GM12878 (cell line): ENCODE measurements at regions not wholly inside any gene's neighbourhood (a gene's known extent, or its start where the extent isn't known, plus 50 kb on each side); places are given as distances from the start of the nearest gene placed in this dataset.

Experiments
- ATAC-seq: fragments of 200-7000 bp; cut with Tn5 transposase; 3 replicates; pipeline ENCODE4 v1.9.1; 2020; ENCODE audit warnings: mild to moderate bottlenecking, moderate library complexity
- BruUV-seq: library from RNA; stranded (reverse); fragments of 400-500 nt; replicated peaks from 2 replicates; lab custom pipeline; 2021; lab: Mats Ljungman, UMichigan
- CTCF ChIA-PET: fragments of 300-600 bp; sonication (Branson Sonifier 250); formaldehyde crosslinking; extraction: SDS; loops from one replicate; lab custom pipeline; 2021; ENCODE audit warnings: inconsistent platforms; lab: Yijun Ruan, JAX
- POLR2A ChIA-PET: fragments of 350-600 bp; formaldehyde crosslinking; extraction: SDS; loops from one replicate; lab custom pipeline; 2021; ENCODE audit warnings: inconsistent platforms; lab: Charles Lee
- RAD21 ChIA-PET: fragments of 300-600 bp; sonication (Branson Sonifier 250); formaldehyde crosslinking; loops from one replicate; lab custom pipeline; 2023; ENCODE audit warnings: antibody characterized with exemption; ENCODE audit not compliant: unreplicated experiment; lab: Charles Lee
- SMC1A ChIA-PET: fragments of 300-600 bp; sonication (Branson Sonifier 250); formaldehyde crosslinking; loops from one replicate; lab custom pipeline; 2023; ENCODE audit not compliant: unreplicated experiment, uncharacterized antibody; lab: Charles Lee
- DNase-seq: peaks from one replicate; pipeline ENCODE4 v3.0.0-alpha.2; 2011; ENCODE audit warnings: low read depth, low spot score
- FAIRE-seq: peaks from 3 replicates; lab custom pipeline; 2011; peaks lifted over from hg19 to GRCh38; lab: Jason Lieb, UNC
- H2AFZ ChIP-seq: 2 replicates; pipeline ENCODE4 v1.6.0; 2011; ENCODE audit warnings: low read depth, low read length, control low read depth; ENCODE audit not compliant: control insufficient read depth
- H3K27ac ChIP-seq: 2 replicates; pipeline ENCODE4 v1.5.1; 2011; ENCODE audit warnings: control low read depth; ENCODE audit not compliant: control insufficient read depth, insufficient read depth
- H3K27me3 ChIP-seq, 2 experiments: replicated peaks in 1 of 2; 2 replicates each; pipeline versions ENCODE4 v1.6.0 to v1.6.1; 2011; ENCODE audit warnings: low read length in 1 of 2; ENCODE audit not compliant: control insufficient read depth in 2 of 2, insufficient read depth in 2 of 2
- H3K36me3 ChIP-seq, 2 experiments: 2 replicates each; pipeline ENCODE4 v1.5.1; 2011; ENCODE audit warnings: low read length in 1 of 2; ENCODE audit not compliant: control insufficient read depth in 2 of 2, insufficient read depth in 2 of 2
- H3K4me1 ChIP-seq: 2 replicates; pipeline ENCODE4 v1.6.1; 2011; ENCODE audit warnings: mild to moderate bottlenecking, low read length, moderate library complexity, mixed read lengths; ENCODE audit not compliant: control insufficient read depth, insufficient read depth
- H3K4me2 ChIP-seq: 2 replicates; pipeline ENCODE4 v1.6.0; 2011; ENCODE audit warnings: control low read depth; ENCODE audit not compliant: control insufficient read depth, insufficient read depth
- H3K4me3 ChIP-seq: fragments of 200-600 bp; sonication (generic); 2 replicates; pipeline ENCODE4 v1.5.1; 2016
- H3K79me2 ChIP-seq: 2 replicates; pipeline ENCODE4 v1.6.0; 2011; ENCODE audit warnings: low read length; ENCODE audit not compliant: control insufficient read depth, insufficient read depth
- H3K9ac ChIP-seq: 2 replicates; pipeline ENCODE4 v1.8.0; 2011; ENCODE audit warnings: low read length, control low read depth, mixed read lengths; ENCODE audit not compliant: control insufficient read depth, insufficient read depth
- H3K9me3 ChIP-seq: replicated peaks from 3 replicates; pipeline ENCODE4 v1.5.1; 2011; ENCODE audit warnings: mild to moderate bottlenecking, low read length; ENCODE audit not compliant: control insufficient read depth, insufficient read depth
- H4K20me1 ChIP-seq: 2 replicates; pipeline ENCODE4 v1.6.0; 2011; ENCODE audit not compliant: control insufficient read depth, insufficient read depth
- ASH2L ChIP-seq: fragments of 300-600, 200-600 bp; sonication (generic); IDR thresholded peaks from 2 replicates; pipeline ENCODE4 v1.6.1; 2017; ENCODE audit warnings: low read depth, mild to moderate bottlenecking, borderline replicate concordance
- ATF3 ChIP-seq: IDR thresholded peaks from 2 replicates; pipeline ENCODE4 v1.6.1; 2011; ENCODE audit warnings: low read depth, mild to moderate bottlenecking, low read length, moderate library complexity, borderline replicate concordance; ENCODE audit errors: extremely low read depth
- BMI1 ChIP-seq: fragments of 450-650 bp; IDR thresholded peaks from 2 replicates; pipeline ENCODE4 v1.6.1; 2016; ENCODE audit warnings: mild to moderate bottlenecking, moderate library complexity, borderline replicate concordance
- CEBPB ChIP-seq, 2 experiments: fragments of 150-350 bp in 1 of 2; IDR thresholded peaks; 2 replicates each; pipeline ENCODE4 v1.6.1; 2012 to 2014; ENCODE audit warnings: low read depth in 2 of 2, low read length in 2 of 2, borderline replicate concordance in 1 of 2, inconsistent platforms in 1 of 2
- EGR1 ChIP-seq, 2 experiments: IDR thresholded peaks; 1 replicate in 1 of 2; 2 replicates in 1 of 2; pipeline ENCODE4 v1.6.1; 2011 to 2012; ENCODE audit warnings: low read depth in 2 of 2, low read length in 2 of 2, borderline replicate concordance in 1 of 2, mild to moderate bottlenecking in 1 of 2, moderate library complexity in 1 of 2
- ETV6 ChIP-seq, 2 experiments: fragments of 450-650 bp in 1 of 2; IDR thresholded peaks in 1 of 2; conservative IDR thresholded peaks in 1 of 2; 2 replicates each; pipeline ENCODE4 v1.6.1; 2014; ENCODE audit warnings: antibody characterized with exemption in 1 of 2, borderline replicate concordance in 1 of 2, low read depth in 1 of 2, mild to moderate bottlenecking in 1 of 2, moderate library complexity in 1 of 2
- FOS ChIP-seq: IDR thresholded peaks from 3 replicates; pipeline ENCODE4 v1.6.1; 2011; ENCODE audit warnings: borderline replicate concordance; ENCODE audit not compliant: insufficient read length; ENCODE audit errors: extremely low read depth
- HDAC2 ChIP-seq: fragments of 200-600 bp; sonication (generic); IDR thresholded peaks from 2 replicates; pipeline ENCODE4 v1.6.1; 2017
- HDAC6 ChIP-seq: fragments of 200-600 bp; sonication (generic); IDR thresholded peaks from one replicate; pipeline ENCODE4 v1.8.0; 2017; ENCODE audit warnings: antibody characterized with exemption; ENCODE audit not compliant: unreplicated experiment
- MYC ChIP-seq: IDR thresholded peaks from 2 replicates; pipeline ENCODE4 v1.6.1; 2011; ENCODE audit warnings: mild to moderate bottlenecking, low read length, moderate library complexity, inconsistent platforms; ENCODE audit not compliant: insufficient read depth, insufficient replicate concordance, insufficient read length, severe bottlenecking
- NFXL1 ChIP-seq: fragments of 450-650 bp; IDR thresholded peaks from 2 replicates; pipeline ENCODE4 v1.6.1; 2017; ENCODE audit warnings: antibody characterized with exemption, mild to moderate bottlenecking, borderline replicate concordance
- RUNX3 ChIP-seq: IDR thresholded peaks from 2 replicates; pipeline ENCODE4 v1.6.1; 2012; ENCODE audit warnings: low read length, inconsistent platforms
- SREBF2 ChIP-seq: IDR thresholded peaks from 2 replicates; pipeline ENCODE4 v1.6.1; 2012; ENCODE audit warnings: mild to moderate bottlenecking, low read length
- TCF3 ChIP-seq: IDR thresholded peaks from 2 replicates; pipeline ENCODE4 v1.6.1; 2012; ENCODE audit warnings: low read depth, mild to moderate bottlenecking, low read length, borderline replicate concordance; ENCODE audit not compliant: insufficient read depth
- WRNIP1 ChIP-seq: IDR thresholded peaks from 2 replicates; pipeline ENCODE4 v1.6.1; 2011; ENCODE audit warnings: low read depth, low read length, improper control_type of control experiment, borderline replicate concordance
- YY1 ChIP-seq: IDR thresholded peaks from 2 replicates; pipeline ENCODE4 v1.6.1; 2011; ENCODE audit warnings: low read depth, mild to moderate bottlenecking, low read length
- WGBS: methylation state at CpG from one replicate; pipeline ENCODE4 v1.1.6; 2016; ENCODE audit warnings: low lambda C conversion rate; ENCODE audit not compliant: insufficient replicate concordance, insufficient coverage; ENCODE audit errors: missing lambda C conversion rate; 5-methylcytosine and 5-hydroxymethylcytosine counted together
- in situ Hi-C: fragments of 300-500 bp; cut with MboI; formaldehyde crosslinking; loops from 9 replicates; pipeline ENCODE4 v1.14.3; 2018; ENCODE audit warnings: mixed read lengths
- intact Hi-C: fragments of 100-400 bp; cut with micrococcal nuclease; formaldehyde crosslinking; loops from one replicate; pipeline ENCODE4 v1.14.2; 2022; ENCODE audit not compliant: unreplicated experiment
- TF ChIP-seq, protein P1 (sequence below): fragments of 450-650 bp; IDR thresholded peaks from 2 replicates; pipeline ENCODE4 v1.6.1; 2018; ENCODE audit warnings: borderline replicate concordance, mild to moderate bottlenecking; ENCODE audit not compliant: partially characterized antibody
- TF ChIP-seq, protein P2 (sequence below): fragments of 450-650 bp; conservative IDR thresholded peaks from 2 replicates; pipeline ENCODE4 v1.6.1; 2017; ENCODE audit warnings: mild to moderate bottlenecking, moderate library complexity

GRCh38 chr12:45648070-45648469 is 81.4 kb upstream of the ARID2 start (continued):
- no peak for TF ChIP-seq NFXL1
- TF ChIP-seq BMI1: no peak
- TF ChIP-seq ASH2L: no peak

DNA sequence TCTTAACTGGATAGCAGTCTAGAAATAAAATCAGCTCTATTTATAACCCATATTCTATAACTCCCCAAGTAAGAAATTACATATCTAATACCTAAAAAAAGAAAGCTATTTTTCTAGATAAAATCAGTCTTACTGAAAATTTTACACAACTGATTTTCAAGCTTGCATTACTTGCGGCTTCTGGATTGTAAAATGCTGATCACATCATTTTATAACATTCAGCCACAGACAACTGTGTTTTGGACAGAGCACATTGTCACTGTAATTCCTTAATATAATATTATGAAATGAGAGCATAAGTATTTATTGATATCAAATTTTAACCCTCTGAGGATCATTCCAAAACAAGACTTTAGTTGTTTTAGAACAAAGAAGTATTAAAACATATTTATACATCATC is 78.5 kb upstream of the ARID2 start:
- DNase-seq (no peak), FAIRE-seq (no peak), ATAC-seq (no peak)
- intact Hi-C loops: no loop called here
- in situ Hi-C loops: no loop called here
- no peaks in the 10 kb centered on the region for H3K79me2 ChIP-seq
- H3K27ac ChIP-seq: no peak overlapping the region
- POLR2A ChIA-PET: no interaction called here
- H3K36me3 ChIP-seq: no peaks in the 10 kb centered on the region
- RAD21 ChIA-PET: interaction anchor here (1.5 kb wide), 1 partner anchor 110 kb away, joined by 4 read pairs; no protein-coding TSS in a partner anchor
- no TSS peak for BruUV-seq
- CTCF ChIA-PET: interaction anchor here (0.6 to 1.2 kb wide), 3 partner anchors 45 to 107 kb away, joined by 3 read pairs; no protein-coding TSS in a partner anchor
- H2AFZ ChIP-seq: no peak overlapping the region
- 58% methylated on average over 1 of the region's 1 CpG for WGBS
- no peaks in the 10 kb centered on the region for H3K9me3 ChIP-seq
- SMC1A ChIA-PET: interaction anchor here (1.6 kb wide), 1 partner anchor 108 kb away, joined by 3 read pairs; no protein-coding TSS in a partner anchor
- H3K27me3 ChIP-seq: no peaks in the 10 kb centered on the region; a peak in 2 of 4 replicates
- no peak overlapping the region for H3K9ac ChIP-seq
- H3K4me2 ChIP-seq: no peak overlapping the region
- H3K4me3 ChIP-seq: no peak overlapping the region
- no peaks in the 10 kb centered on the region for H4K20me1 ChIP-seq
- no peaks in the 10 kb centered on the region for H3K4me1 ChIP-seq
- TF ChIP-seq EGR1 (IDR thresholded peaks at IDR 0.05; ENCODE audit: borderline replicate concordance in 1 of 2, low read depth in 2 of 2, low read length in 2 of 2) (no peak), CEBPB (IDR thresholded peaks at IDR 0.05; ENCODE audit: borderline replicate concordance in 1 of 2, low read depth in 2 of 2, low read length in 2 of 2) (no peak), RUNX3 (no peak), ASH2L (no peak), ATF3 (no peak), ETV6 (conservative IDR thresholded peaks at IDR 0.05 in 1 of 2, IDR thresholded peaks at IDR 0.05 in 1 of 2; ENCODE audit: borderline replicate concordance in 1 of 2, low read depth in 1 of 2) (no peak), FOS (no peak), HDAC2 (no peak), SREBF2 (no peak), WRNIP1 (no peak), YY1 (no peak), MYC (no peak), HDAC6 (no peak), TCF3 (no peak)
- TF ChIP-seq, protein P1, sequence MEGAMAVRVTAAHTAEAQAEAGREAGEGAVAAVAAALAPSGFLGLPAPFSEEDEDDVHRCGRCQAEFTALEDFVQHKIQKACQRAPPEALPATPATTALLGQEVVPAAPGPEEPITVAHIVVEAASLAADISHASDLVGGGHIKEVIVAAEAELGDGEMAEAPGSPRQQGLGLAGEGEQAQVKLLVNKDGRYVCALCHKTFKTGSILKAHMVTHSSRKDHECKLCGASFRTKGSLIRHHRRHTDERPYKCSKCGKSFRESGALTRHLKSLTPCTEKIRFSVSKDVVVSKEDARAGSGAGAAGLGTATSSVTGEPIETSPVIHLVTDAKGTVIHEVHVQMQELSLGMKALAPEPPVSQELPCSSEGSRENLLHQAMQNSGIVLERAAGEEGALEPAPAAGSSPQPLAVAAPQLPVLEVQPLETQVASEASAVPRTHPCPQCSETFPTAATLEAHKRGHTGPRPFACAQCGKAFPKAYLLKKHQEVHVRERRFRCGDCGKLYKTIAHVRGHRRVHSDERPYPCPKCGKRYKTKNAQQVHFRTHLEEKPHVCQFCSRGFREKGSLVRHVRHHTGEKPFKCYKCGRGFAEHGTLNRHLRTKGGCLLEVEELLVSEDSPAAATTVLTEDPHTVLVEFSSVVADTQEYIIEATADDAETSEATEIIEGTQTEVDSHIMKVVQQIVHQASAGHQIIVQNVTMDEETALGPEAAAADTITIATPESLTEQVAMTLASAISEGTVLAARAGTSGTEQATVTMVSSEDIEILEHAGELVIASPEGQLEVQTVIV: no peak
- TF ChIP-seq, protein P2, sequence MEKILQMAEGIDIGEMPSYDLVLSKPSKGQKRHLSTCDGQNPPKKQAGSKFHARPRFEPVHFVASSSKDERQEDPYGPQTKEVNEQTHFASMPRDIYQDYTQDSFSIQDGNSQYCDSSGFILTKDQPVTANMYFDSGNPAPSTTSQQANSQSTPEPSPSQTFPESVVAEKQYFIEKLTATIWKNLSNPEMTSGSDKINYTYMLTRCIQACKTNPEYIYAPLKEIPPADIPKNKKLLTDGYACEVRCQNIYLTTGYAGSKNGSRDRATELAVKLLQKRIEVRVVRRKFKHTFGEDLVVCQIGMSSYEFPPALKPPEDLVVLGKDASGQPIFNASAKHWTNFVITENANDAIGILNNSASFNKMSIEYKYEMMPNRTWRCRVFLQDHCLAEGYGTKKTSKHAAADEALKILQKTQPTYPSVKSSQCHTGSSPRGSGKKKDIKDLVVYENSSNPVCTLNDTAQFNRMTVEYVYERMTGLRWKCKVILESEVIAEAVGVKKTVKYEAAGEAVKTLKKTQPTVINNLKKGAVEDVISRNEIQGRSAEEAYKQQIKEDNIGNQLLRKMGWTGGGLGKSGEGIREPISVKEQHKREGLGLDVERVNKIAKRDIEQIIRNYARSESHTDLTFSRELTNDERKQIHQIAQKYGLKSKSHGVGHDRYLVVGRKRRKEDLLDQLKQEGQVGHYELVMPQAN: no peak
